ENCODE measurements at regions not wholly inside any gene's neighbourhood (a gene's known extent, or its start where the extent isn't known, plus 50 kb on each side); places are given as distances from the start of the nearest gene placed in this dataset.

DNA sequence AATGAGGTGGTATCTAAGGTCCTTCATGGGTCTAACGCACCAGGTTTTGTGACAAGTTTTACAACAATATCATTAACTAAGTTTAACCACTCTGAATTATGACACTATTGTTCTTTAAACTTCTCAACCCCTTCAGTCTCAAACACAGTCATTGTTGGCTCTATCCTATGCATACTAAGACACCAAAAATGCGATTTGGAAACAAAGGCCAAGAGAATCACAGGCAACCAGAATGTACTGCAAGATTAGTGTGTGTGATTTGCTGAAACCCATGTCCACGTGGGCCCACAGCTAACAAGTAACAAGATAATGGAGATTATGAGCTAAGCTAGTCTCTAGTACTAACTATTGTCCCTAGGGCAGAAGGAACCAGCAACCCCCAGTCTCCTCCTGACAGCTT is 142.2 kb upstream of the RANBP3L start:
- Histone ChIP-seq H3K36me3 (no peaks in the 10 kb centered on the region), H3K4me3 (no peak overlapping the region), H3K27ac (no peak overlapping the region), H3K9me3 (no peaks in the 10 kb centered on the region), H3K27me3 (no peaks in the 10 kb centered on the region), H3K4me1 (peaks cover 0 to 18% (median 0%) of the 10 kb centered on the region in 4 donors)
- 82 to 83% methylated on average over 3 of the region's 3 CpGs for WGBS, 2 donors
- DNase-seq (ENCODE audit: low spot score in 2 of 2) = no peak
- TF ChIP-seq EP300 (IDR thresholded peaks at IDR 0.05) = no peak
- TF ChIP-seq, protein P1, sequence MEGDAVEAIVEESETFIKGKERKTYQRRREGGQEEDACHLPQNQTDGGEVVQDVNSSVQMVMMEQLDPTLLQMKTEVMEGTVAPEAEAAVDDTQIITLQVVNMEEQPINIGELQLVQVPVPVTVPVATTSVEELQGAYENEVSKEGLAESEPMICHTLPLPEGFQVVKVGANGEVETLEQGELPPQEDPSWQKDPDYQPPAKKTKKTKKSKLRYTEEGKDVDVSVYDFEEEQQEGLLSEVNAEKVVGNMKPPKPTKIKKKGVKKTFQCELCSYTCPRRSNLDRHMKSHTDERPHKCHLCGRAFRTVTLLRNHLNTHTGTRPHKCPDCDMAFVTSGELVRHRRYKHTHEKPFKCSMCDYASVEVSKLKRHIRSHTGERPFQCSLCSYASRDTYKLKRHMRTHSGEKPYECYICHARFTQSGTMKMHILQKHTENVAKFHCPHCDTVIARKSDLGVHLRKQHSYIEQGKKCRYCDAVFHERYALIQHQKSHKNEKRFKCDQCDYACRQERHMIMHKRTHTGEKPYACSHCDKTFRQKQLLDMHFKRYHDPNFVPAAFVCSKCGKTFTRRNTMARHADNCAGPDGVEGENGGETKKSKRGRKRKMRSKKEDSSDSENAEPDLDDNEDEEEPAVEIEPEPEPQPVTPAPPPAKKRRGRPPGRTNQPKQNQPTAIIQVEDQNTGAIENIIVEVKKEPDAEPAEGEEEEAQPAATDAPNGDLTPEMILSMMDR (IDR thresholded peaks at IDR 0.05) = no peak
- TF ChIP-seq POLR2A (IDR thresholded peaks at IDR 0.05) = no peak

GRCh38 chr5:36444582-36445418 is 143.1 kb upstream of the RANBP3L start:
- Histone ChIP-seq H3K27me3 (no peaks in the 10 kb centered on the region), H3K27ac (no peak overlapping the region), H3K36me3 (no peaks in the 10 kb centered on the region), H3K4me3 (no peak overlapping the region), H3K9me3 (no peaks in the 10 kb centered on the region), H3K4me1 (peaks cover 0 to 18% (median 0%) of the 10 kb centered on the region in 4 donors)
- 26 to 28% methylated on average over 11 of the region's 11 CpGs for WGBS, 2 donors
- peak; percentile 23 to 41 for DNase-seq (ENCODE audit: low spot score in 2 of 2)
- TF ChIP-seq EP300 (IDR thresholded peaks at IDR 0.05) (peak in 1 of 2 donors; percentile 66), POLR2A (IDR thresholded peaks at IDR 0.05) (no peak)
- TF ChIP-seq, protein P1 (IDR thresholded peaks at IDR 0.05) = no peak

DNA sequence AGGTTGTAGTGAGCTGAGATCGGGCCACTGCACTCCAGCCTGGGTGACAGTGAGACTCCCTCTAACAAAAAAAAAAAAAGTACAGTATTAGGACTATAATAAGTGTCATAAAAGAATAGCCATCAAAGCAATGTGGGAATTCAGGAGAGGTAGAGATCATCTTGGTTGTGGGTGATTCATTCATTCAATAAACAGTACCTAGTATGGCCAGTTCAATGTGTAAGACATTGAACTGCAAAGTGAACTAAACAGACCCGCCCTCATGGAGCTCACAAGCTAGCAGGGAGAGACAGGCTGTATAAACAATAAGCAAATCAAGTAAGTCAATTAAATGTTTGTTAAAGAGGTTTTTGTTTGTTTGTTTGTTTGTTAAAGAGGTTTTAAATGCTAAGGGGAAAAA is 146.1 kb upstream of the RANBP3L start:
- H3K27ac ChIP-seq = no peak overlapping the region
- H3K4me1 ChIP-seq = peaks cover 0 to 18% (median 0%) of the 10 kb centered on the region in 4 donors
- no peaks in the 10 kb centered on the region for H3K27me3 ChIP-seq
- no peaks in the 10 kb centered on the region for H3K36me3 ChIP-seq
- no peak for DNase-seq (ENCODE audit: low spot score in 2 of 2)
- WGBS, 2 donors = 88 to 93% methylated on average over 2 of the region's 2 CpGs
- no peak for TF ChIP-seq EP300 (IDR thresholded peaks at IDR 0.05)
- TF ChIP-seq, protein P1 (IDR thresholded peaks at IDR 0.05) = no peak
- TF ChIP-seq POLR2A (IDR thresholded peaks at IDR 0.05) = no peak
- no peaks in the 10 kb centered on the region for H3K9me3 ChIP-seq
- H3K4me3 ChIP-seq = no peak overlapping the region

DNA sequence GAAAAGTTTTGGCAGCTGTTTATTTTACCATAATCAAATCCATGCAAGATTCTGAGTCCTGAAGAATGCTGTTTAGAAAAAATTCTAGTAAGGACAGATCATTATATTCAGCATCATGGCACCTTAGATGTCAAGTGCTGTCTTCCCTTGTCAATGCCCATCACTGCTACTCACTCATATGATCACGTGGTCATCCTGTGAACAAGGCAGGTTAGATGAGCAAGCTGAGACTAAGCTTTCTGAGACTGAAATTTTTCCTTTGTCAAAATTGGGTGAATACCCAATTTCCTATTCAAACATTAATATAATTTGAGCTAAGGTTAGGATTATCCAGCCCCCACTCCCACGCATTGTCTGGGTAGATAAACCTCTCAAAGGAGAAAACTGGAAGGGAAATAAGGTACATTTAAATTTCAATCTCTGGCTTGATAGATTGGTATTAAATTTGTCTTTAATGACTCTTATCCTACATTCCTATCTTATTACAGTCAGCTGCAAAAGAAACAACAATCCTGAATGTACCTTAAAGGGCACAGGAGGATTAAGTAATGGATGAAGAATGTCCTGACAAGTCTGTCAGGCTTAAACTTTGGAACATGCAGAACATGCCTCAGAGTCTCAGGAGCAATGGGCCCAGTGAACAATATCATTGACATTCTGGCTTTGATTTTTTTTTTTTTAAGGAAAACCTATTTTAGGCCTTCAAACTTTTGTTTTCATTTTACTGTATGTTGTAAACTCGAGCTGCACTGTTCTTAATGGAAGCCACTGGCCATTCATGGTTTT is 148.7 kb upstream of the RANBP3L start:
- WGBS, 2 donors = 69 to 70% methylated on average over 3 of the region's 3 CpGs
- Histone ChIP-seq H3K27me3 (no peaks in the 10 kb centered on the region), H3K4me1 (peaks cover 0 to 1% (median 0%) of the 10 kb centered on the region in 4 donors), H3K9me3 (no peaks in the 10 kb centered on the region), H3K4me3 (no peak overlapping the region), H3K36me3 (no peaks in the 10 kb centered on the region), H3K27ac (no peak overlapping the region)
- no peak for DNase-seq (ENCODE audit: low spot score in 2 of 2)
- TF ChIP-seq POLR2A (IDR thresholded peaks at IDR 0.05) (no peak), EP300 (IDR thresholded peaks at IDR 0.05) (no peak)
- TF ChIP-seq, protein P1 (IDR thresholded peaks at IDR 0.05) = no peak

Data from tibial nerve (tissue), 4 donors.